GM12878 (cell line): ENCODE measurements at regions not wholly inside any gene's neighbourhood (a gene's known extent, or its start where the extent isn't known, plus 50 kb on each side); places are given as distances from the start of the nearest gene placed in this dataset.

ENCODE experiments used
- ATAC-seq: fragments of 200-7000 bp; cut with Tn5 transposase; 3 replicates; pipeline ENCODE4 v1.9.1; 2020; ENCODE audit warnings: mild to moderate bottlenecking, moderate library complexity
- BruUV-seq: library from RNA; stranded (reverse); fragments of 400-500 nt; replicated peaks from 2 replicates; lab custom pipeline; 2021; lab: Mats Ljungman, UMichigan
- CTCF ChIA-PET: fragments of 300-600 bp; sonication (Branson Sonifier 250); formaldehyde crosslinking; extraction: SDS; loops from one replicate; lab custom pipeline; 2021; ENCODE audit warnings: inconsistent platforms; lab: Yijun Ruan, JAX
- POLR2A ChIA-PET: fragments of 350-600 bp; formaldehyde crosslinking; extraction: SDS; loops from one replicate; lab custom pipeline; 2021; ENCODE audit warnings: inconsistent platforms; lab: Charles Lee
- RAD21 ChIA-PET: fragments of 300-600 bp; sonication (Branson Sonifier 250); formaldehyde crosslinking; loops from one replicate; lab custom pipeline; 2023; ENCODE audit warnings: antibody characterized with exemption; ENCODE audit not compliant: unreplicated experiment; lab: Charles Lee
- SMC1A ChIA-PET: fragments of 300-600 bp; sonication (Branson Sonifier 250); formaldehyde crosslinking; loops from one replicate; lab custom pipeline; 2023; ENCODE audit not compliant: unreplicated experiment, uncharacterized antibody; lab: Charles Lee
- DNase-seq: peaks from one replicate; pipeline ENCODE4 v3.0.0-alpha.2; 2011; ENCODE audit warnings: low read depth, low spot score
- FAIRE-seq: peaks from 3 replicates; lab custom pipeline; 2011; peaks lifted over from hg19 to GRCh38; lab: Jason Lieb, UNC
- H2AFZ ChIP-seq: 2 replicates; pipeline ENCODE4 v1.6.0; 2011; ENCODE audit warnings: low read depth, low read length, control low read depth; ENCODE audit not compliant: control insufficient read depth
- H3K27ac ChIP-seq: 2 replicates; pipeline ENCODE4 v1.5.1; 2011; ENCODE audit warnings: control low read depth; ENCODE audit not compliant: control insufficient read depth, insufficient read depth
- H3K27me3 ChIP-seq, 2 experiments: replicated peaks in 1 of 2; 2 replicates each; pipeline versions ENCODE4 v1.6.0 to v1.6.1; 2011; ENCODE audit warnings: low read length in 1 of 2; ENCODE audit not compliant: control insufficient read depth in 2 of 2, insufficient read depth in 2 of 2
- H3K36me3 ChIP-seq, 2 experiments: 2 replicates each; pipeline ENCODE4 v1.5.1; 2011; ENCODE audit warnings: low read length in 1 of 2; ENCODE audit not compliant: control insufficient read depth in 2 of 2, insufficient read depth in 2 of 2
- H3K4me1 ChIP-seq: 2 replicates; pipeline ENCODE4 v1.6.1; 2011; ENCODE audit warnings: mild to moderate bottlenecking, low read length, moderate library complexity, mixed read lengths; ENCODE audit not compliant: control insufficient read depth, insufficient read depth
- H3K4me2 ChIP-seq: 2 replicates; pipeline ENCODE4 v1.6.0; 2011; ENCODE audit warnings: control low read depth; ENCODE audit not compliant: control insufficient read depth, insufficient read depth
- H3K4me3 ChIP-seq: fragments of 200-600 bp; sonication (generic); 2 replicates; pipeline ENCODE4 v1.5.1; 2016
- H3K79me2 ChIP-seq: 2 replicates; pipeline ENCODE4 v1.6.0; 2011; ENCODE audit warnings: low read length; ENCODE audit not compliant: control insufficient read depth, insufficient read depth
- H3K9ac ChIP-seq: 2 replicates; pipeline ENCODE4 v1.8.0; 2011; ENCODE audit warnings: low read length, control low read depth, mixed read lengths; ENCODE audit not compliant: control insufficient read depth, insufficient read depth
- H3K9me3 ChIP-seq: replicated peaks from 3 replicates; pipeline ENCODE4 v1.5.1; 2011; ENCODE audit warnings: mild to moderate bottlenecking, low read length; ENCODE audit not compliant: control insufficient read depth, insufficient read depth
- H4K20me1 ChIP-seq: 2 replicates; pipeline ENCODE4 v1.6.0; 2011; ENCODE audit not compliant: control insufficient read depth, insufficient read depth
- BHLHE40 ChIP-seq, 2 experiments: fragments of 450-650 bp in 1 of 2; IDR thresholded peaks; 2 replicates each; pipeline ENCODE4 v1.6.1; 2011 to 2017; ENCODE audit warnings: low read depth in 2 of 2, borderline replicate concordance in 1 of 2, improper control_type of control experiment in 1 of 2, low read length in 1 of 2, mild to moderate bottlenecking in 1 of 2
- CHD2 ChIP-seq: IDR thresholded peaks from 2 replicates; pipeline ENCODE4 v1.6.1; 2011; ENCODE audit warnings: low read depth, low read length, improper control_type of control experiment, borderline replicate concordance
- JUND ChIP-seq: IDR thresholded peaks from 2 replicates; pipeline ENCODE4 v1.6.1; 2012; ENCODE audit warnings: low read depth, mild to moderate bottlenecking, low read length, improper control_type of control experiment, moderate library complexity
- NFYB ChIP-seq: IDR thresholded peaks from 2 replicates; pipeline ENCODE4 v1.6.1; 2011; ENCODE audit warnings: low read depth, mild to moderate bottlenecking, low read length, improper control_type of control experiment, moderate library complexity; ENCODE audit not compliant: insufficient read depth
- SPI1 ChIP-seq: IDR thresholded peaks from 2 replicates; pipeline ENCODE4 v1.6.1; 2011; ENCODE audit warnings: low read depth, mild to moderate bottlenecking, low read length, moderate library complexity, borderline replicate concordance; ENCODE audit not compliant: insufficient read depth
- SREBF1 ChIP-seq: IDR thresholded peaks from 2 replicates; pipeline ENCODE4 v1.6.1; 2012; ENCODE audit warnings: mild to moderate bottlenecking, low read length
- STAT1 ChIP-seq: fragments of 450-650 bp; conservative IDR thresholded peaks from 2 replicates; pipeline ENCODE4 v1.6.1; 2014; ENCODE audit warnings: antibody characterized with exemption, mild to moderate bottlenecking
- STAT3 ChIP-seq: IDR thresholded peaks from 2 replicates; pipeline ENCODE4 v1.6.1; 2011; ENCODE audit warnings: low read depth, low read length, improper control_type of control experiment
- TAF1 ChIP-seq: IDR thresholded peaks from 2 replicates; pipeline ENCODE4 v1.6.1; 2011; ENCODE audit warnings: mild to moderate bottlenecking, low read depth, low read length, borderline replicate concordance
- YBX1 ChIP-seq: fragments of 450-650 bp; IDR thresholded peaks from 2 replicates; pipeline ENCODE4 v1.6.1; 2016; ENCODE audit warnings: antibody characterized with exemption
- WGBS: methylation state at CpG from one replicate; pipeline ENCODE4 v1.1.6; 2016; ENCODE audit warnings: low lambda C conversion rate; ENCODE audit not compliant: insufficient replicate concordance, insufficient coverage; ENCODE audit errors: missing lambda C conversion rate; 5-methylcytosine and 5-hydroxymethylcytosine counted together
- in situ Hi-C: fragments of 300-500 bp; cut with MboI; formaldehyde crosslinking; loops from 9 replicates; pipeline ENCODE4 v1.14.3; 2018; ENCODE audit warnings: mixed read lengths
- intact Hi-C: fragments of 100-400 bp; cut with micrococcal nuclease; formaldehyde crosslinking; loops from one replicate; pipeline ENCODE4 v1.14.2; 2022; ENCODE audit not compliant: unreplicated experiment
- TF ChIP-seq, protein P1 (sequence below): fragments of 450-650 bp; IDR thresholded peaks from 2 replicates; pipeline ENCODE4 v1.6.1; 2018; ENCODE audit warnings: mild to moderate bottlenecking, low read depth, moderate library complexity; ENCODE audit not compliant: partially characterized antibody
- TF ChIP-seq, protein P2 (sequence below): fragments of 450-650 bp; IDR thresholded peaks from 2 replicates; pipeline ENCODE4 v1.6.1; 2017; ENCODE audit warnings: mild to moderate bottlenecking, moderate library complexity
- TF ChIP-seq, protein P3 (sequence below): fragments of 450-650 bp; IDR thresholded peaks from 2 replicates; pipeline ENCODE4 v1.6.1; 2017; ENCODE audit warnings: borderline replicate concordance
- TF ChIP-seq, protein P4 (sequence below): IDR thresholded peaks from 2 replicates; pipeline ENCODE4 v1.6.1; 2012; ENCODE audit warnings: low read depth, low read length, improper control_type of control experiment

DNA sequence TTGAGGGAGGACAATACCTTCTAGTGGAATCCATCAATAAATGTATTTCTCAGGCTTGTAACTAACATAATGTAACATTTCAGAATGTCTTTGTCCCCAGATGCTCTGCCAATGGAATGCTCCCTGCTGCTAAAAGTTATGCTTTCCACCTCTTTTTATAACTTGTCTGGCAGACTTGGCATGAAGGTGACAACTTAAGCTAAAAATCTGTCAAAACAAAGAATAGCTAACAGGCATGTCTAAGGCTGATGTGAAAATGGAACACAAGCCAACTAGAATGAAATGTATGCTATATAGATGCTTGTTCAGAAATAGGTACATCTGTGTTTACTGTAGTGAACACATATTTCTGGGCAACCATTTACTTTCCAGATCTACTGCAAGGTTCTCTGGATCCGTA lies 467.9 kb downstream of the MRPL39 start:
- Histone ChIP-seq H3K9me3 (no peaks in the 10 kb centered on the region; the same call in 1 of the 3 replicates), H3K79me2 (no peaks in the 10 kb centered on the region), H3K27ac (no peak overlapping the region), H3K9ac (no peak overlapping the region), H3K4me3 (no peak overlapping the region), H4K20me1 (no peaks in the 10 kb centered on the region), H3K4me1 (no peaks in the 10 kb centered on the region), H2AFZ (no peak overlapping the region), H3K27me3 (no peaks in the 10 kb centered on the region), H3K4me2 (no peak overlapping the region), H3K36me3 (no peaks in the 10 kb centered on the region)
- BruUV-seq = no TSS peak
- FAIRE-seq (no peak), ATAC-seq (no peak), DNase-seq (no peak)
- CTCF ChIA-PET = interaction anchor here (0.7 to 0.9 kb wide), 2 partner anchors 11 to 497 kb away, joined by 3 read pairs; no protein-coding TSS in a partner anchor
- RAD21 ChIA-PET = no interaction called here
- WGBS = 0% methylated on average over 1 of the region's 1 CpG
- POLR2A ChIA-PET = no interaction called here
- intact Hi-C loops = no loop called here
- in situ Hi-C loops = no loop called here
- SMC1A ChIA-PET = no interaction called here
- TF ChIP-seq CHD2 (no peak), STAT1 (no peak), NFYB (no peak), JUND (no peak), SPI1 (no peak), TAF1 (no peak), STAT3 (no peak), BHLHE40 (IDR thresholded peaks at IDR 0.05; ENCODE audit: borderline replicate concordance in 1 of 2, low read depth in 2 of 2, low read length in 1 of 2) (no peak), SREBF1 (no peak), YBX1 (no peak)
- TF ChIP-seq, protein P1, sequence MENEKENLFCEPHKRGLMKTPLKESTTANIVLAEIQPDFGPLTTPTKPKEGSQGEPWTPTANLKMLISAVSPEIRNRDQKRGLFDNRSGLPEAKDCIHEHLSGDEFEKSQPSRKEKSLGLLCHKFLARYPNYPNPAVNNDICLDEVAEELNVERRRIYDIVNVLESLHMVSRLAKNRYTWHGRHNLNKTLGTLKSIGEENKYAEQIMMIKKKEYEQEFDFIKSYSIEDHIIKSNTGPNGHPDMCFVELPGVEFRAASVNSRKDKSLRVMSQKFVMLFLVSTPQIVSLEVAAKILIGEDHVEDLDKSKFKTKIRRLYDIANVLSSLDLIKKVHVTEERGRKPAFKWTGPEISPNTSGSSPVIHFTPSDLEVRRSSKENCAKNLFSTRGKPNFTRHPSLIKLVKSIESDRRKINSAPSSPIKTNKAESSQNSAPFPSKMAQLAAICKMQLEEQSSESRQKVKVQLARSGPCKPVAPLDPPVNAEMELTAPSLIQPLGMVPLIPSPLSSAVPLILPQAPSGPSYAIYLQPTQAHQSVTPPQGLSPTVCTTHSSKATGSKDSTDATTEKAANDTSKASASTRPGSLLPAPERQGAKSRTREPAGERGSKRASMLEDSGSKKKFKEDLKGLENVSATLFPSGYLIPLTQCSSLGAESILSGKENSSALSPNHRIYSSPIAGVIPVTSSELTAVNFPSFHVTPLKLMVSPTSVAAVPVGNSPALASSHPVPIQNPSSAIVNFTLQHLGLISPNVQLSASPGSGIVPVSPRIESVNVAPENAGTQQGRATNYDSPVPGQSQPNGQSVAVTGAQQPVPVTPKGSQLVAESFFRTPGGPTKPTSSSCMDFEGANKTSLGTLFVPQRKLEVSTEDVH = no peak
- TF ChIP-seq, protein P2, sequence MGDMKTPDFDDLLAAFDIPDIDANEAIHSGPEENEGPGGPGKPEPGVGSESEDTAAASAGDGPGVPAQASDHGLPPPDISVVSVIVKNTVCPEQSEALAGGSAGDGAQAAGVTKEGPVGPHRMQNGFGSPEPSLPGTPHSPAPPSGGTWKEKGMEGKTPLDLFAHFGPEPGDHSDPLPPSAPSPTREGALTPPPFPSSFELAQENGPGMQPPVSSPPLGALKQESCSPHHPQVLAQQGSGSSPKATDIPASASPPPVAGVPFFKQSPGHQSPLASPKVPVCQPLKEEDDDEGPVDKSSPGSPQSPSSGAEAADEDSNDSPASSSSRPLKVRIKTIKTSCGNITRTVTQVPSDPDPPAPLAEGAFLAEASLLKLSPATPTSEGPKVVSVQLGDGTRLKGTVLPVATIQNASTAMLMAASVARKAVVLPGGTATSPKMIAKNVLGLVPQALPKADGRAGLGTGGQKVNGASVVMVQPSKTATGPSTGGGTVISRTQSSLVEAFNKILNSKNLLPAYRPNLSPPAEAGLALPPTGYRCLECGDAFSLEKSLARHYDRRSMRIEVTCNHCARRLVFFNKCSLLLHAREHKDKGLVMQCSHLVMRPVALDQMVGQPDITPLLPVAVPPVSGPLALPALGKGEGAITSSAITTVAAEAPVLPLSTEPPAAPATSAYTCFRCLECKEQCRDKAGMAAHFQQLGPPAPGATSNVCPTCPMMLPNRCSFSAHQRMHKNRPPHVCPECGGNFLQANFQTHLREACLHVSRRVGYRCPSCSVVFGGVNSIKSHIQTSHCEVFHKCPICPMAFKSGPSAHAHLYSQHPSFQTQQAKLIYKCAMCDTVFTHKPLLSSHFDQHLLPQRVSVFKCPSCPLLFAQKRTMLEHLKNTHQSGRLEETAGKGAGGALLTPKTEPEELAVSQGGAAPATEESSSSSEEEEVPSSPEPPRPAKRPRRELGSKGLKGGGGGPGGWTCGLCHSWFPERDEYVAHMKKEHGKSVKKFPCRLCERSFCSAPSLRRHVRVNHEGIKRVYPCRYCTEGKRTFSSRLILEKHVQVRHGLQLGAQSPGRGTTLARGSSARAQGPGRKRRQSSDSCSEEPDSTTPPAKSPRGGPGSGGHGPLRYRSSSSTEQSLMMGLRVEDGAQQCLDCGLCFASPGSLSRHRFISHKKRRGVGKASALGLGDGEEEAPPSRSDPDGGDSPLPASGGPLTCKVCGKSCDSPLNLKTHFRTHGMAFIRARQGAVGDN = no peak
- TF ChIP-seq, protein P3, sequence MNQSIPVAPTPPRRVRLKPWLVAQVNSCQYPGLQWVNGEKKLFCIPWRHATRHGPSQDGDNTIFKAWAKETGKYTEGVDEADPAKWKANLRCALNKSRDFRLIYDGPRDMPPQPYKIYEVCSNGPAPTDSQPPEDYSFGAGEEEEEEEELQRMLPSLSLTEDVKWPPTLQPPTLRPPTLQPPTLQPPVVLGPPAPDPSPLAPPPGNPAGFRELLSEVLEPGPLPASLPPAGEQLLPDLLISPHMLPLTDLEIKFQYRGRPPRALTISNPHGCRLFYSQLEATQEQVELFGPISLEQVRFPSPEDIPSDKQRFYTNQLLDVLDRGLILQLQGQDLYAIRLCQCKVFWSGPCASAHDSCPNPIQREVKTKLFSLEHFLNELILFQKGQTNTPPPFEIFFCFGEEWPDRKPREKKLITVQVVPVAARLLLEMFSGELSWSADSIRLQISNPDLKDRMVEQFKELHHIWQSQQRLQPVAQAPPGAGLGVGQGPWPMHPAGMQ = no peak
- TF ChIP-seq, protein P4, sequence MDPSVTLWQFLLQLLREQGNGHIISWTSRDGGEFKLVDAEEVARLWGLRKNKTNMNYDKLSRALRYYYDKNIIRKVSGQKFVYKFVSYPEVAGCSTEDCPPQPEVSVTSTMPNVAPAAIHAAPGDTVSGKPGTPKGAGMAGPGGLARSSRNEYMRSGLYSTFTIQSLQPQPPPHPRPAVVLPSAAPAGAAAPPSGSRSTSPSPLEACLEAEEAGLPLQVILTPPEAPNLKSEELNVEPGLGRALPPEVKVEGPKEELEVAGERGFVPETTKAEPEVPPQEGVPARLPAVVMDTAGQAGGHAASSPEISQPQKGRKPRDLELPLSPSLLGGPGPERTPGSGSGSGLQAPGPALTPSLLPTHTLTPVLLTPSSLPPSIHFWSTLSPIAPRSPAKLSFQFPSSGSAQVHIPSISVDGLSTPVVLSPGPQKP = no peak
